ENCODE measurements at regions not wholly inside any gene's neighbourhood (a gene's known extent, or its start where the extent isn't known, plus 50 kb on each side); places are given as distances from the start of the nearest gene placed in this dataset.

- DNase-seq (ENCODE audit: low read depth in 1 of 2, low spot score in 1 of 2), result no peak
Observed at GRCh38 chr1:2969011-2969844, 52.0 kb upstream of the ACTRT2 start.

DNA sequence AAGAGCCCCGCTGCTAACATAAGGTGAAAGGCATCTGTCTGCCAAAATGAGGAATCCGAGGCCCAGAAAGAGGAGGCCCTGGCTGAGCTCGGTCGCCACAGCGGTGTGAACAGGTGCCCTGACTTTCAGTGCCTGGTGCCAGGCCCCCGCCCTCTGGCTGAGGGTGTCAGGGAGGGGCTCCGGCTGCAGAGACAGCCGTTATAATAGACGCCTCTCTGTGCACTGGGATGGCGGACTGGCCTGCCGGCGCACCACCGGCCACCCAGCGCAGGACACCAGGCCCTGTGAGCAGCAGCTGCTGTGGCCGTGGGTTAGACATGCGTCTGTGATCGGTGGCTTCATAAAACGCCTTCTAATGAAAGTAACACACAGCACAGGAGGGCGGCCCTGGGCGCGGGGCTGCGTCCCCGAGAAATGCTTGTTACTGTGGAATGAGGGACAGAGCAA, 51.4 kb upstream of the ACTRT2 start:
- DNase-seq (ENCODE audit: low read depth in 1 of 2, low spot score in 1 of 2), result no peak

- DNase-seq (ENCODE audit: low read depth in 1 of 2, low spot score in 1 of 2), result no peak
Observed at GRCh38 chr1:2970311-2971071, 50.8 kb upstream of the ACTRT2 start.

DNA sequence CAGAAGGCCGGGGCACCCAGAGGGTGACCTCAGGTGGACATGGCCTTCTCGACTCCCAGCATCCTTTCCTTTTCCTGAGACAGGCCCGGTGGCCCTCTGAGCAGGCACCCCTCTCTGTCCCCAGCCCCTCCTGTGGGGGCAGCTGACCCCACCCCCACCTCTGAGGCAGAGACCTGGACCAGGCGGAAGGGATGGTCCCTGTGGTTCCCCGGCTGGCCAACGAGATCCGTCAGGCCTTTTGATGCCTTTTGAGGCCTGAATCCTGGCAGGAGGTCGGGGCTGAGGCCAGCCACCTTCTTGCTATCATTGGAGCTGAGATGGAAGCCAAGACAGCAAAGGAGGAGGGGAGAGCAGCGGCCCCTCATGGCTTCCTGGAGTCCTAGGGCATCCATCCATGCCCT, 50.2 kb upstream of the ACTRT2 start:
- no peak for DNase-seq (ENCODE audit: low read depth in 1 of 2, low spot score in 1 of 2)

Measured in stimulated activated CD4-positive, alpha-beta T cell treated with anti-CD3 and anti-CD28 coated beads, Interleukin-15, amount 100 ng/mL, for 1 hour (primary cell).